GM23338 (cell line): ENCODE measurements at regions not wholly inside any gene's neighbourhood (a gene's known extent, or its start where the extent isn't known, plus 50 kb on each side); places are given as distances from the start of the nearest gene placed in this dataset.

Source experiments
- ATAC-seq: fragments of 200-7000 bp; cut with Tn5 transposase; 3 replicates; pipeline ENCODE4 v1.9.1; 2020
- DNase-seq: peaks from one replicate; pipeline ENCODE4 v3.0.0-alpha.2; 2015; ENCODE audit warnings: low spot score
- H2AFZ ChIP-seq: fragments of 200-600 bp; sonication (generic); 2 replicates; pipeline ENCODE4 v1.8.0; 2016; ENCODE audit warnings: antibody characterized with exemption, mild to moderate bottlenecking, moderate library complexity
- H3F3A ChIP-seq: fragments of 200-600 bp; sonication (generic); replicated peaks from 2 replicates; pipeline ENCODE4 v1.8.0; 2017; ENCODE audit warnings: antibody characterized with exemption, mixed run types, low read depth
- H3K27ac ChIP-seq: fragments of 200-600 bp; sonication (generic); 2 replicates; pipeline ENCODE4 v1.6.1; 2016; ENCODE audit warnings: low read depth
- H3K27me3 ChIP-seq: fragments of 200-600 bp; sonication (generic); 2 replicates; pipeline ENCODE4 v1.8.0; 2016; ENCODE audit warnings: mild to moderate bottlenecking, mixed run types, moderate library complexity; ENCODE audit not compliant: insufficient read depth
- H3K36me3 ChIP-seq: fragments of 200-600 bp; sonication (generic); 2 replicates; pipeline ENCODE4 v1.8.0; 2016; ENCODE audit warnings: mild to moderate bottlenecking; ENCODE audit not compliant: insufficient read depth
- H3K4me1 ChIP-seq: fragments of 200-600 bp; sonication (generic); 2 replicates; pipeline ENCODE4 v1.8.0; 2016; ENCODE audit warnings: mild to moderate bottlenecking, moderate library complexity; ENCODE audit not compliant: insufficient read depth
- H3K4me2 ChIP-seq: fragments of 200-600 bp; sonication (generic); 2 replicates; pipeline ENCODE4 v1.7.1; 2017; ENCODE audit warnings: mixed run types
- H3K4me3 ChIP-seq: fragments of 200-600 bp; sonication (generic); 2 replicates; pipeline ENCODE4 v1.6.1; 2016; ENCODE audit warnings: mixed run types
- H3K79me2 ChIP-seq: fragments of 200-600 bp; sonication (generic); replicated peaks from 2 replicates; pipeline ENCODE4 v1.8.0; 2017; ENCODE audit warnings: mild to moderate bottlenecking; ENCODE audit not compliant: insufficient read depth
- H3K9me2 ChIP-seq: fragments of 200-600 bp; sonication (generic); 2 replicates; pipeline ENCODE4 v1.8.0; 2017; ENCODE audit not compliant: insufficient read depth
- H4K20me1 ChIP-seq: fragments of 200-600 bp; sonication (generic); replicated peaks from 2 replicates; pipeline ENCODE4 v1.8.0; 2017; ENCODE audit warnings: mild to moderate bottlenecking; ENCODE audit not compliant: insufficient read depth
- H3K27ac Mint-ChIP-seq: 2 replicates; pipeline ENCODE4 v1.8.0; 2020; ENCODE audit warnings: inconsistent platforms, mild to moderate bottlenecking, moderate library complexity, mixed read lengths
- H3K27me3 Mint-ChIP-seq: 3 replicates; pipeline ENCODE4 v1.8.0; 2022; ENCODE audit warnings: low read depth, mild to moderate bottlenecking, moderate library complexity, mixed read lengths, inconsistent platforms; ENCODE audit not compliant: insufficient read depth, poor library complexity
- H3K36me3 Mint-ChIP-seq: 3 replicates; pipeline ENCODE4 v1.8.0; 2021; ENCODE audit warnings: low read depth, mild to moderate bottlenecking, inconsistent platforms, moderate library complexity, mixed read lengths
- H3K4me1 Mint-ChIP-seq: 3 replicates; pipeline ENCODE4 v1.8.0; 2020; ENCODE audit warnings: mild to moderate bottlenecking, inconsistent platforms, mixed read lengths
- H3K4me3 Mint-ChIP-seq: 3 replicates; pipeline ENCODE4 v1.8.0; 2021; ENCODE audit warnings: moderate library complexity, mild to moderate bottlenecking, inconsistent platforms, mixed read lengths
- H3K9me3 Mint-ChIP-seq: 3 replicates; pipeline ENCODE4 v1.8.0; 2020; ENCODE audit warnings: moderate library complexity, mild to moderate bottlenecking, inconsistent platforms, mixed read lengths
- CREB1 ChIP-seq: fragments of 250-450 bp; sonication (Bioruptor Pico); IDR thresholded peaks from 2 replicates; pipeline ENCODE4 v1.5.0; 2020; ENCODE audit warnings: low read depth, mild to moderate bottlenecking, moderate library complexity
- EZH2phosphoT487 ChIP-seq: fragments of 200-600 bp; sonication (generic); IDR thresholded peaks from one replicate; pipeline ENCODE4 v1.8.1; 2018; ENCODE audit warnings: antibody characterized with exemption; ENCODE audit not compliant: unreplicated experiment
- JUNB ChIP-seq: IDR thresholded peaks from one replicate; pipeline ENCODE4 v1.6.1; 2016; ENCODE audit warnings: antibody characterized with exemption; ENCODE audit not compliant: unreplicated experiment
- NANOG ChIP-seq: IDR thresholded peaks from 2 replicates; pipeline ENCODE4 v1.6.1; 2016; ENCODE audit warnings: antibody characterized with exemption, borderline replicate concordance
- POLR2AphosphoS5 ChIP-seq: IDR thresholded peaks from 2 replicates; pipeline ENCODE4 v1.6.1; 2016; ENCODE audit warnings: antibody characterized with exemption, low read depth
- ZNF114 ChIP-seq: fragments of 250-450 bp; sonication (Bioruptor Pico); IDR thresholded peaks from 2 replicates; pipeline ENCODE4 v1.5.0; 2020; ENCODE audit warnings: mild to moderate bottlenecking, moderate library complexity
- TF ChIP-seq, protein P1 (sequence below), 2 experiments: fragments of 200-600 bp in 1 of 2; sonication (generic) in 1 of 2; conservative IDR thresholded peaks; 2 replicates each; pipeline versions ENCODE4 v1.5.1 to v1.6.1; 2016 to 2017; ENCODE audit warnings: antibody characterized with exemption in 2 of 2, low read depth in 2 of 2, mild to moderate bottlenecking in 2 of 2, moderate library complexity in 1 of 2
- TF ChIP-seq, protein P2 (sequence below): IDR thresholded peaks from one replicate; pipeline ENCODE4 v1.6.1; 2018; ENCODE audit warnings: antibody characterized with exemption; ENCODE audit not compliant: unreplicated experiment
- TF ChIP-seq, protein P3 (sequence below): fragments of 250-450 bp; sonication (Bioruptor Pico); IDR thresholded peaks from 2 replicates; pipeline ENCODE4 v1.5.0; 2020; ENCODE audit warnings: mild to moderate bottlenecking, moderate library complexity

DNA sequence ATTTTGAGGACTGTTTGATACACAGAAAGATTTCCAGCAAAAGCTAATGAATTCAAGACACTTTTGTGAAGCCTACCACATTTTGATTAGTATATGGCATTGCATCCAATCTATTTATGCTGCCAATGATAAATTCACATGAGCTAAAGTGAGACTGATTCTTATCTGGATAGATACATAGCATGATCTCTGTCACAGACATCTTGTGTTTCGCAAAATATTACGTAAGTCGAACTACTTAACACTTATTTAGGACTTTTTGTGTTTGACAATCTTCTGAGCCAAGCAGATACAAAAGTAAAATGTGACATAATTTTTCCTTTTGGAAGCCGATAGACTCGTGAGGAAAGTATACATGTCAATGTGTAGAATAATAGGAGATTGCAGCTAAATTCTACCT lies 251.6 kb downstream of the HACE1 start:
- no peak for DNase-seq
- Mint-ChIP-seq H3K4me3 (no peak overlapping the region), H3K4me1 (no peaks in the 10 kb centered on the region), H3K36me3 (no peaks in the 10 kb centered on the region), H3K27ac (no peak overlapping the region), H3K9me3 (no peaks in the 10 kb centered on the region; the same call in 2 of the 3 replicates), H3K27me3 (peaks cover 1% of the 10 kb centered on the region)
- no peak for ATAC-seq
- H3K4me3 ChIP-seq = no peak overlapping the region
- no peaks in the 10 kb centered on the region for H3F3A ChIP-seq
- H3K79me2 ChIP-seq = no peaks in the 10 kb centered on the region
- TF ChIP-seq, protein P1, sequence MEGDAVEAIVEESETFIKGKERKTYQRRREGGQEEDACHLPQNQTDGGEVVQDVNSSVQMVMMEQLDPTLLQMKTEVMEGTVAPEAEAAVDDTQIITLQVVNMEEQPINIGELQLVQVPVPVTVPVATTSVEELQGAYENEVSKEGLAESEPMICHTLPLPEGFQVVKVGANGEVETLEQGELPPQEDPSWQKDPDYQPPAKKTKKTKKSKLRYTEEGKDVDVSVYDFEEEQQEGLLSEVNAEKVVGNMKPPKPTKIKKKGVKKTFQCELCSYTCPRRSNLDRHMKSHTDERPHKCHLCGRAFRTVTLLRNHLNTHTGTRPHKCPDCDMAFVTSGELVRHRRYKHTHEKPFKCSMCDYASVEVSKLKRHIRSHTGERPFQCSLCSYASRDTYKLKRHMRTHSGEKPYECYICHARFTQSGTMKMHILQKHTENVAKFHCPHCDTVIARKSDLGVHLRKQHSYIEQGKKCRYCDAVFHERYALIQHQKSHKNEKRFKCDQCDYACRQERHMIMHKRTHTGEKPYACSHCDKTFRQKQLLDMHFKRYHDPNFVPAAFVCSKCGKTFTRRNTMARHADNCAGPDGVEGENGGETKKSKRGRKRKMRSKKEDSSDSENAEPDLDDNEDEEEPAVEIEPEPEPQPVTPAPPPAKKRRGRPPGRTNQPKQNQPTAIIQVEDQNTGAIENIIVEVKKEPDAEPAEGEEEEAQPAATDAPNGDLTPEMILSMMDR (conservative IDR thresholded peaks at IDR 0.05; ENCODE audit: low read depth in 2 of 2) = no peak
- no peak for TF ChIP-seq EZH2phosphoT487
- TF ChIP-seq ZNF114 (CRISPR knock-in tag) = no peak
- TF ChIP-seq POLR2AphosphoS5 = no peak
- H3K9me2 ChIP-seq = no peaks in the 10 kb centered on the region; the same call in 1 of the 2 replicates
- H3K27me3 ChIP-seq = no peaks in the 10 kb centered on the region
- no peaks in the 10 kb centered on the region for H3K36me3 ChIP-seq
- H4K20me1 ChIP-seq = no peaks in the 10 kb centered on the region
- H3K4me2 ChIP-seq = no peak overlapping the region
- no peak overlapping the region for H2AFZ ChIP-seq
- no peaks in the 10 kb centered on the region for H3K4me1 ChIP-seq
- no peak overlapping the region for H3K27ac ChIP-seq

DNA sequence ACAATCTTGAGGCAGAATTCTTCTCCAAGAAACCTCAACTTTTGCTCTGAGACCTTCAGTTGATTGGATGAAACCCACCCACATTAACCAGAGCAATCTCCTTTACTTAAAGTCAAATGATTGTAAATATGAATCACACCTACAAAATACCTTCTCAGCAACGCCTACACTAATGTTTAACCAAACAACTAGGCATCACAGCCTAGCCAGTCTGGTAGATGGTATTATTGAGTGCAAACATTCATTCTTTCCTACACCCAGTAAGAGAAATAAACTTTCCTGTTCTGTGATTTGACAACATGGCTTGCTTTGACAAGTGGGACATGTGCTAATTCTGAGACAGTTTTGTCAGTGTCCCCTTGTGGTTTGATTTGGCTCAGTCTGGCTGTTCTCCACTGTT lies 252.2 kb downstream of the HACE1 start:
- peaks cover 1% of the 10 kb centered on the region for H3K27me3 Mint-ChIP-seq
- H3K4me1 Mint-ChIP-seq = no peaks in the 10 kb centered on the region
- Histone ChIP-seq H3K4me2 (no peak overlapping the region), H3K9me2 (no peaks in the 10 kb centered on the region; the same call in 1 of the 2 replicates), H3K36me3 (no peaks in the 10 kb centered on the region), H3K79me2 (no peaks in the 10 kb centered on the region), H2AFZ (no peak overlapping the region), H3K27ac (no peak overlapping the region), H3K4me1 (no peaks in the 10 kb centered on the region), H3K4me3 (no peak overlapping the region), H4K20me1 (no peaks in the 10 kb centered on the region), H3K27me3 (no peaks in the 10 kb centered on the region), H3F3A (no peaks in the 10 kb centered on the region)
- ATAC-seq = no peak
- no peak overlapping the region for H3K27ac Mint-ChIP-seq
- no peak overlapping the region for H3K4me3 Mint-ChIP-seq
- no peaks in the 10 kb centered on the region for H3K36me3 Mint-ChIP-seq
- no peak for DNase-seq
- no peaks in the 10 kb centered on the region; the same call in 2 of the 3 replicates for H3K9me3 Mint-ChIP-seq
- TF ChIP-seq JUNB (no peak), NANOG (no peak), ZNF114 (CRISPR knock-in tag) (no peak), POLR2AphosphoS5 (no peak), CREB1 (CRISPR knock-in tag) (no peak)
- TF ChIP-seq, protein P2, sequence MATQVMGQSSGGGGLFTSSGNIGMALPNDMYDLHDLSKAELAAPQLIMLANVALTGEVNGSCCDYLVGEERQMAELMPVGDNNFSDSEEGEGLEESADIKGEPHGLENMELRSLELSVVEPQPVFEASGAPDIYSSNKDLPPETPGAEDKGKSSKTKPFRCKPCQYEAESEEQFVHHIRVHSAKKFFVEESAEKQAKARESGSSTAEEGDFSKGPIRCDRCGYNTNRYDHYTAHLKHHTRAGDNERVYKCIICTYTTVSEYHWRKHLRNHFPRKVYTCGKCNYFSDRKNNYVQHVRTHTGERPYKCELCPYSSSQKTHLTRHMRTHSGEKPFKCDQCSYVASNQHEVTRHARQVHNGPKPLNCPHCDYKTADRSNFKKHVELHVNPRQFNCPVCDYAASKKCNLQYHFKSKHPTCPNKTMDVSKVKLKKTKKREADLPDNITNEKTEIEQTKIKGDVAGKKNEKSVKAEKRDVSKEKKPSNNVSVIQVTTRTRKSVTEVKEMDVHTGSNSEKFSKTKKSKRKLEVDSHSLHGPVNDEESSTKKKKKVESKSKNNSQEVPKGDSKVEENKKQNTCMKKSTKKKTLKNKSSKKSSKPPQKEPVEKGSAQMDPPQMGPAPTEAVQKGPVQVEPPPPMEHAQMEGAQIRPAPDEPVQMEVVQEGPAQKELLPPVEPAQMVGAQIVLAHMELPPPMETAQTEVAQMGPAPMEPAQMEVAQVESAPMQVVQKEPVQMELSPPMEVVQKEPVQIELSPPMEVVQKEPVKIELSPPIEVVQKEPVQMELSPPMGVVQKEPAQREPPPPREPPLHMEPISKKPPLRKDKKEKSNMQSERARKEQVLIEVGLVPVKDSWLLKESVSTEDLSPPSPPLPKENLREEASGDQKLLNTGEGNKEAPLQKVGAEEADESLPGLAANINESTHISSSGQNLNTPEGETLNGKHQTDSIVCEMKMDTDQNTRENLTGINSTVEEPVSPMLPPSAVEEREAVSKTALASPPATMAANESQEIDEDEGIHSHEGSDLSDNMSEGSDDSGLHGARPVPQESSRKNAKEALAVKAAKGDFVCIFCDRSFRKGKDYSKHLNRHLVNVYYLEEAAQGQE = no peak
- TF ChIP-seq, protein P3, sequence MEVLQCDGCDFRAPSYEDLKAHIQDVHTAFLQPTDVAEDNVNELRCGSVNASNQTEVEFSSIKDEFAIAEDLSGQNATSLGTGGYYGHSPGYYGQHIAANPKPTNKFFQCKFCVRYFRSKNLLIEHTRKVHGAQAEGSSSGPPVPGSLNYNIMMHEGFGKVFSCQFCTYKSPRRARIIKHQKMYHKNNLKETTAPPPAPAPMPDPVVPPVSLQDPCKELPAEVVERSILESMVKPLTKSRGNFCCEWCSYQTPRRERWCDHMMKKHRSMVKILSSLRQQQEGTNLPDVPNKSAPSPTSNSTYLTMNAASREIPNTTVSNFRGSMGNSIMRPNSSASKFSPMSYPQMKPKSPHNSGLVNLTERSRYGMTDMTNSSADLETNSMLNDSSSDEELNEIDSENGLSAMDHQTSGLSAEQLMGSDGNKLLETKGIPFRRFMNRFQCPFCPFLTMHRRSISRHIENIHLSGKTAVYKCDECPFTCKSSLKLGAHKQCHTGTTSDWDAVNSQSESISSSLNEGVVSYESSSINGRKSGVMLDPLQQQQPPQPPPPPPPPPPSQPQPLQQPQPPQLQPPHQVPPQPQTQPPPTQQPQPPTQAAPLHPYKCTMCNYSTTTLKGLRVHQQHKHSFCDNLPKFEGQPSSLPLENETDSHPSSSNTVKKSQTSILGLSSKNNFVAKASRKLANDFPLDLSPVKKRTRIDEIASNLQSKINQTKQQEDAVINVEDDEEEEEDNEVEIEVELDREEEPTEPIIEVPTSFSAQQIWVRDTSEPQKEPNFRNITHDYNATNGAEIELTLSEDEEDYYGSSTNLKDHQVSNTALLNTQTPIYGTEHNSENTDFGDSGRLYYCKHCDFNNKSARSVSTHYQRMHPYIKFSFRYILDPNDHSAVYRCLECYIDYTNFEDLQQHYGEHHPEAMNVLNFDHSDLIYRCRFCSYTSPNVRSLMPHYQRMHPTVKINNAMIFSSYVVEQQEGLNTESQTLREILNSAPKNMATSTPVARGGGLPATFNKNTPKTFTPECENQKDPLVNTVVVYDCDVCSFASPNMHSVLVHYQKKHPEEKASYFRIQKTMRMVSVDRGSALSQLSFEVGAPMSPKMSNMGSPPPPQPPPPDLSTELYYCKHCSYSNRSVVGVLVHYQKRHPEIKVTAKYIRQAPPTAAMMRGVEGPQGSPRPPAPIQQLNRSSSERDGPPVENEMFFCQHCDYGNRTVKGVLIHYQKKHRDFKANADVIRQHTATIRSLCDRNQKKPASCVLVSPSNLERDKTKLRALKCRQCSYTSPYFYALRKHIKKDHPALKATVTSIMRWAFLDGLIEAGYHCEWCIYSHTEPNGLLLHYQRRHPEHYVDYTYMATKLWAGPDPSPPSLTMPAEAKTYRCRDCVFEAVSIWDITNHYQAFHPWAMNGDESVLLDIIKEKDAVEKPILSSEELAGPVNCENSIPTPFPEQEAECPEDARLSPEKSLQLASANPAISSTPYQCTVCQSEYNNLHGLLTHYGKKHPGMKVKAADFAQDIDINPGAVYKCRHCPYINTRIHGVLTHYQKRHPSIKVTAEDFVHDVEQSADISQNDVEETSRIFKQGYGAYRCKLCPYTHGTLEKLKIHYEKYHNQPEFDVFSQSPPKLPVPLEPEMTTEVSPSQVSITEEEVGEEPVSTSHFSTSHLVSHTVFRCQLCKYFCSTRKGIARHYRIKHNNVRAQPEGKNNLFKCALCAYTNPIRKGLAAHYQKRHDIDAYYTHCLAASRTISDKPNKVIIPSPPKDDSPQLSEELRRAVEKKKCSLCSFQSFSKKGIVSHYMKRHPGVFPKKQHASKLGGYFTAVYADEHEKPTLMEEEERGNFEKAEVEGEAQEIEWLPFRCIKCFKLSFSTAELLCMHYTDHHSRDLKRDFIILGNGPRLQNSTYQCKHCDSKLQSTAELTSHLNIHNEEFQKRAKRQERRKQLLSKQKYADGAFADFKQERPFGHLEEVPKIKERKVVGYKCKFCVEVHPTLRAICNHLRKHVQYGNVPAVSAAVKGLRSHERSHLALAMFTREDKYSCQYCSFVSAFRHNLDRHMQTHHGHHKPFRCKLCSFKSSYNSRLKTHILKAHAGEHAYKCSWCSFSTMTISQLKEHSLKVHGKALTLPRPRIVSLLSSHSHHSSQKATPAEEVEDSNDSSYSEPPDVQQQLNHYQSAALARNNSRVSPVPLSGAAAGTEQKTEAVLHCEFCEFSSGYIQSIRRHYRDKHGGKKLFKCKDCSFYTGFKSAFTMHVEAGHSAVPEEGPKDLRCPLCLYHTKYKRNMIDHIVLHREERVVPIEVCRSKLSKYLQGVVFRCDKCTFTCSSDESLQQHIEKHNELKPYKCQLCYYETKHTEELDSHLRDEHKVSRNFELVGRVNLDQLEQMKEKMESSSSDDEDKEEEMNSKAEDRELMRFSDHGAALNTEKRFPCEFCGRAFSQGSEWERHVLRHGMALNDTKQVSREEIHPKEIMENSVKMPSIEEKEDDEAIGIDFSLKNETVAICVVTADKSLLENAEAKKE (CRISPR knock-in tag) = no peak
